Lower lobe of right lung (tissue), 2 donors: ENCODE measurements at regions not wholly inside any gene's neighbourhood (a gene's known extent, or its start where the extent isn't known, plus 50 kb on each side); places are given as distances from the start of the nearest gene placed in this dataset.

Source experiments
- ATAC-seq, 2 donors: fragments of 200-7000 bp; cut with Tn5 transposase; one replicate each; pipeline ENCODE4 v1.9.1; 2020 to 2022; ENCODE audit warnings: mild to moderate bottlenecking in 2 of 2, moderate library complexity in 2 of 2
- DNase-seq: peaks from one replicate; pipeline ENCODE4 v3.0.0-alpha.2; 2020
- H3K27ac ChIP-seq: fragments of 200-600 bp; one replicate; pipeline ENCODE4 v1.8.0; 2022
- H3K27me3 ChIP-seq: fragments of 200-600 bp; one replicate; pipeline ENCODE4 v1.8.0; 2022; ENCODE audit warnings: low read depth
- H3K36me3 ChIP-seq: fragments of 200-600 bp; one replicate; pipeline ENCODE4 v1.8.0; 2022; ENCODE audit warnings: mild to moderate bottlenecking
- H3K4me1 ChIP-seq: fragments of 200-600 bp; one replicate; pipeline ENCODE4 v1.8.0; 2022
- H3K4me3 ChIP-seq: fragments of 200-600 bp; one replicate; pipeline ENCODE4 v1.8.0; 2022; ENCODE audit warnings: mild to moderate bottlenecking
- H3K9me3 ChIP-seq: fragments of 200-600 bp; one replicate; pipeline ENCODE4 v1.8.0; 2022
- CTCF ChIP-seq: fragments of 200-600 bp; IDR thresholded peaks from one replicate; pipeline ENCODE4 v1.8.0; 2022; ENCODE audit warnings: antibody characterized with exemption, mild to moderate bottlenecking
- intact Hi-C: fragments of 100-400 bp; cut with DNase I; formaldehyde crosslinking; loops from one replicate; pipeline ENCODE4 v1.11.0; 2022
- donor health status: DM: no; HTN: yes; CAD: no; lungs with severe emphysema.

- Histone ChIP-seq H3K36me3 (no peaks in the 10 kb centered on the region), H3K9me3 (no peaks in the 10 kb centered on the region), H3K27me3 (no peaks in the 10 kb centered on the region), H3K27ac (no peak overlapping the region), H3K4me3 (peak overlapping the region; percentile 20), H3K4me1 (no peaks in the 10 kb centered on the region)
- no peak for TF ChIP-seq CTCF
- ATAC-seq (no peak), DNase-seq (no peak)
- intact Hi-C loops, result no loop called here
Observed at GRCh38 chr12:68462803-68463202, 130.6 kb upstream of the MDM1 start.

- TF ChIP-seq CTCF, result no peak
- no peaks in the 10 kb centered on the region for H3K9me3 ChIP-seq
- intact Hi-C loops, result no loop called here
- H3K36me3 ChIP-seq, result no peaks in the 10 kb centered on the region
- H3K27me3 ChIP-seq, result no peaks in the 10 kb centered on the region
- H3K27ac ChIP-seq, result no peak overlapping the region
- DNase-seq (no peak), ATAC-seq (no peak)
- H3K4me3 ChIP-seq, result no peak overlapping the region
- no peaks in the 10 kb centered on the region for H3K4me1 ChIP-seq
Observed at GRCh38 chr12:68465227-68465626, 133.1 kb upstream of the MDM1 start.

- DNase-seq, result no peak
- ATAC-seq, result no peak
- intact Hi-C loops, result no loop called here
- TF ChIP-seq CTCF, result no peak
- Histone ChIP-seq H3K4me1 (no peaks in the 10 kb centered on the region), H3K27me3 (no peaks in the 10 kb centered on the region), H3K4me3 (no peak overlapping the region), H3K9me3 (no peaks in the 10 kb centered on the region), H3K27ac (no peak overlapping the region), H3K36me3 (no peaks in the 10 kb centered on the region)
Observed at GRCh38 chr12:68467514-68467913, 135.4 kb upstream of the MDM1 start.

- H3K4me1 ChIP-seq, result no peaks in the 10 kb centered on the region
- ATAC-seq, result no peak
- no peak for TF ChIP-seq CTCF
- no peaks in the 10 kb centered on the region for H3K27me3 ChIP-seq
- no peak overlapping the region for H3K4me3 ChIP-seq
- no peaks in the 10 kb centered on the region for H3K9me3 ChIP-seq
- DNase-seq, result no peak
- H3K27ac ChIP-seq, result no peak overlapping the region
- intact Hi-C loops, result no loop called here
- H3K36me3 ChIP-seq, result no peaks in the 10 kb centered on the region
Observed at GRCh38 chr12:68468036-68468435, 135.9 kb upstream of the MDM1 start.

GRCh38 chr12:68469113-68469512 lies 137.0 kb upstream of the MDM1 start:
- Histone ChIP-seq H3K9me3 (no peaks in the 10 kb centered on the region), H3K27ac (no peak overlapping the region), H3K4me1 (no peaks in the 10 kb centered on the region), H3K27me3 (no peaks in the 10 kb centered on the region), H3K4me3 (no peak overlapping the region), H3K36me3 (no peaks in the 10 kb centered on the region)
- no peak for TF ChIP-seq CTCF
- intact Hi-C loops, result no loop called here
- ATAC-seq, result no peak
- no peak for DNase-seq

- no peak for TF ChIP-seq CTCF
- intact Hi-C loops, result no loop called here
- ATAC-seq, result no peak
Observed at GRCh38 chr12:68470664-68471328, 138.6 kb upstream of the MDM1 start.

More at GRCh38 chr12:68470664-68471328, 138.6 kb upstream of the MDM1 start:
- DNase-seq, result no peak
- no peak overlapping the region for H3K4me3 ChIP-seq
- H3K27ac ChIP-seq, result no peak overlapping the region
- H3K27me3 ChIP-seq, result no peaks in the 10 kb centered on the region
- H3K4me1 ChIP-seq, result no peaks in the 10 kb centered on the region
- H3K9me3 ChIP-seq, result no peaks in the 10 kb centered on the region
- H3K36me3 ChIP-seq, result no peaks in the 10 kb centered on the region
